ENCODE measurements at regions not wholly inside any gene's neighbourhood (a gene's known extent, or its start where the extent isn't known, plus 50 kb on each side); places are given as distances from the start of the nearest gene placed in this dataset.

DNA sequence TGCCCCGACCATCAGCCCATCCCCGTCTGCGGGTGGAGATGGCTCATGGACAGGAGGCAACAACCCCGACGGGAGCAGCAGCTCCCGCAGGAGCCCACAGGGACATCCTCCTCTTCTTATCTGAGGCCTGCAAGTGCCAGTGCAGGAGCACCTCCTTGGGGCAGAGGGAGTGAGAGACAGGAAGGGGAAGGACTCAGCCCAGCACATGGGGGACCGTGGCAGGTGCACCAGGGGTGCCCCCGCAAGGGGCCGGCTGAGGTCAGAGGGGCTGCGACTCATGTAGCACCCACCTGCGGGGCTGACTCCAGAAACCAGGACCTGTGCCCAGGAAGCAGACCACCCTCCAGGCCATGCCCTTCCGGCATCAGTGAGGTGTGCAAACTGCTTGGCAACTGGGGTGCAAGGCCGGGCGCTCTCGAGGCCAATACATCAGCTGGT, 259.8 kb upstream of the ADAMTS16 start:
- H3K4me3 ChIP-seq (IDR thresholded peaks at IDR 0.05; ENCODE audit: insufficient read depth, low read depth, low read length), result no peak overlapping the region
- no peak overlapping the region for H3K27ac ChIP-seq
- TF ChIP-seq, protein P1, sequence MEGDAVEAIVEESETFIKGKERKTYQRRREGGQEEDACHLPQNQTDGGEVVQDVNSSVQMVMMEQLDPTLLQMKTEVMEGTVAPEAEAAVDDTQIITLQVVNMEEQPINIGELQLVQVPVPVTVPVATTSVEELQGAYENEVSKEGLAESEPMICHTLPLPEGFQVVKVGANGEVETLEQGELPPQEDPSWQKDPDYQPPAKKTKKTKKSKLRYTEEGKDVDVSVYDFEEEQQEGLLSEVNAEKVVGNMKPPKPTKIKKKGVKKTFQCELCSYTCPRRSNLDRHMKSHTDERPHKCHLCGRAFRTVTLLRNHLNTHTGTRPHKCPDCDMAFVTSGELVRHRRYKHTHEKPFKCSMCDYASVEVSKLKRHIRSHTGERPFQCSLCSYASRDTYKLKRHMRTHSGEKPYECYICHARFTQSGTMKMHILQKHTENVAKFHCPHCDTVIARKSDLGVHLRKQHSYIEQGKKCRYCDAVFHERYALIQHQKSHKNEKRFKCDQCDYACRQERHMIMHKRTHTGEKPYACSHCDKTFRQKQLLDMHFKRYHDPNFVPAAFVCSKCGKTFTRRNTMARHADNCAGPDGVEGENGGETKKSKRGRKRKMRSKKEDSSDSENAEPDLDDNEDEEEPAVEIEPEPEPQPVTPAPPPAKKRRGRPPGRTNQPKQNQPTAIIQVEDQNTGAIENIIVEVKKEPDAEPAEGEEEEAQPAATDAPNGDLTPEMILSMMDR (conservative IDR thresholded peaks at IDR 0.05; ENCODE audit: low read depth, low read length), result no peak
- no peaks in the 10 kb centered on the region for H3K79me2 ChIP-seq (ENCODE audit: insufficient read depth, low read depth)
- H2AFZ ChIP-seq (ENCODE audit: low read depth), result no peak overlapping the region
- no peaks in the 10 kb centered on the region for H3K27me3 ChIP-seq (ENCODE audit: insufficient read depth, low read depth)
- H3K4me2 ChIP-seq, result no peak overlapping the region
- H3K9ac ChIP-seq, result no peak overlapping the region
- no peaks in the 10 kb centered on the region for H4K20me1 ChIP-seq (ENCODE audit: insufficient read depth)
- H3K36me3 ChIP-seq (ENCODE audit: insufficient read depth), result no peaks in the 10 kb centered on the region
- H3K4me1 ChIP-seq (ENCODE audit: low read depth, poor library complexity, severe bottlenecking), result no peaks in the 10 kb centered on the region

DNA sequence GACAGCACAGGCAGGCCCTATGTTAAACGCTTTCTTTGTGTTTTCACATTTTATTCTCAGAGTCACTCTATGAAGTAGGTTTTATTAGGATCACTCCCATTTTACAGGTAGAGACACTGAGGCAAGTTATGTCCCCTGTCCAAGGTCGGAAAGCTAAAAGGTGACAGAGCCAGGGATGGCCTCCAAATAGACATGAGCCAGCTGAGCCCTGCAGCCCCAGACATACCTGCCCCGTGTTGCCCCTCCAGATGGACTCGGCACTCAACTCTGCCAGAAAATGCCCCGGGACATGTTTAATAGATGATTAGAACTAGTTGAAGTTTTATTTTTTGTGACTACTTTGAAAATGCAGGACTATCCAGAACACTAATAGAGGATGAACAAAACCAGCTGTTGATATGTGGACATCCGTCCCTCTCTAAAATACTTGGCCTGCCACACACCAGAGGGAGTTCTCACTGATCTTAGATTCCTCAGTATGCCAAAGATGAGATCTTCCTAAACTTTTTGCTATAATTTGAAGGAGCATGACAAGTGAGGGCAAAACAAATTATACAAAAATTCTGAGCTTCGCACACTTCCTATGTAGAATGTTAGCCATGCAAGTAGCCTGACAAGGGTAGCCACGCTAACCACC, 258.6 kb upstream of the ADAMTS16 start:
- Histone ChIP-seq H3K4me1 (ENCODE audit: low read depth, poor library complexity, severe bottlenecking) (no peaks in the 10 kb centered on the region), H2AFZ (ENCODE audit: low read depth) (no peak overlapping the region), H4K20me1 (ENCODE audit: insufficient read depth) (no peaks in the 10 kb centered on the region), H3K9ac (no peak overlapping the region), H3K4me2 (no peak overlapping the region), H3K79me2 (ENCODE audit: insufficient read depth, low read depth) (no peaks in the 10 kb centered on the region), H3K36me3 (ENCODE audit: insufficient read depth) (no peaks in the 10 kb centered on the region), H3K27ac (no peak overlapping the region), H3K27me3 (ENCODE audit: insufficient read depth, low read depth) (no peaks in the 10 kb centered on the region), H3K4me3 (IDR thresholded peaks at IDR 0.05; ENCODE audit: insufficient read depth, low read depth, low read length) (no peak overlapping the region)
- TF ChIP-seq, protein P1 (conservative IDR thresholded peaks at IDR 0.05; ENCODE audit: low read depth, low read length), result no peak

DNA sequence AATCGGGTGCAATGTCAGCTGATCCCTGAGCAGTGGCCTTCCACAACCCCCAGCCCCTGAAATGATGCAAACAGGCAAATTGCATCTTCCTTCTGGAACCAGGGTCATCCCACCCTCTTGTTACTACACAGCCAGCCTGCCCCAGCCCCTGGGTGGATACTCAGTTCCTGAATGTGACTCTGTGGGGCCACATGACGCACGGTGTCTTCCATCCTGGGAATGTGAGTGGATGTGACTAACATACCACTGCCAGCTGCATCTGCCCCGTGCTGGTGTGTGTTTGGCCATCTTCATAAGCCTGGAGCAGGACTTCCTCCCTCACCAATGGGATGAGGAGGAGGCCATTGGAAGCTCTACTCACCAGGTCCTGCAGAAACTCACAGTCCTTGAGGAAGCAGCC, 257.9 kb upstream of the ADAMTS16 start:
- H3K4me2 ChIP-seq, result no peak overlapping the region
- TF ChIP-seq, protein P1 (conservative IDR thresholded peaks at IDR 0.05; ENCODE audit: low read depth, low read length), result no peak
- no peak overlapping the region for H3K9ac ChIP-seq
- no peak overlapping the region for H2AFZ ChIP-seq (ENCODE audit: low read depth)
- no peaks in the 10 kb centered on the region for H4K20me1 ChIP-seq (ENCODE audit: insufficient read depth)
- H3K79me2 ChIP-seq (ENCODE audit: insufficient read depth, low read depth), result no peaks in the 10 kb centered on the region
- no peaks in the 10 kb centered on the region for H3K27me3 ChIP-seq (ENCODE audit: insufficient read depth, low read depth)
- H3K4me3 ChIP-seq (IDR thresholded peaks at IDR 0.05; ENCODE audit: insufficient read depth, low read depth, low read length), result no peak overlapping the region
- H3K36me3 ChIP-seq (ENCODE audit: insufficient read depth), result no peaks in the 10 kb centered on the region
- H3K4me1 ChIP-seq (ENCODE audit: low read depth, poor library complexity, severe bottlenecking), result no peaks in the 10 kb centered on the region
- no peak overlapping the region for H3K27ac ChIP-seq

DNA sequence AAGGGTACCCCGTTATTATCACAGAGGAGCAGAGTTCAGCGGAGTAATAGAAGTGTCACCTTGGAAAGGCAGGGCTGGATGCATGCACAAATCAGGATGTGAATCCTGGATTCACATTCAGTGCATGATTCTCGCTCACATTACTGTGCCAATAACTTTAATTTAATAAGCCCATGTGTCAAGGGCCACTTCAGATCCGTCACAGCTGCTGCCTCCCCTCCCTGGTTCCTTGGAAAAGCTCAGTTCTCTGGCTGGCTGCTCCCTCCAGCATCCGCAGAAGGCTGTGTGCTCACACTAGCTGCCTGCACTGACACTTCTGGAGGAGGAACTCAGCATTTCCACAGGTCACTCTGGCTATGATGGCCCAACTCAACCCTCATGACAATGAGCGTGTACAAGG, 256.8 kb upstream of the ADAMTS16 start:
- no peaks in the 10 kb centered on the region for H3K36me3 ChIP-seq (ENCODE audit: insufficient read depth)
- no peaks in the 10 kb centered on the region for H4K20me1 ChIP-seq (ENCODE audit: insufficient read depth)
- H3K4me1 ChIP-seq (ENCODE audit: low read depth, poor library complexity, severe bottlenecking), result no peaks in the 10 kb centered on the region
- no peaks in the 10 kb centered on the region for H3K79me2 ChIP-seq (ENCODE audit: insufficient read depth, low read depth)
- no peak overlapping the region for H3K4me3 ChIP-seq (IDR thresholded peaks at IDR 0.05; ENCODE audit: insufficient read depth, low read depth, low read length)
- no peak overlapping the region for H3K27ac ChIP-seq
- TF ChIP-seq, protein P1 (conservative IDR thresholded peaks at IDR 0.05; ENCODE audit: low read depth, low read length), result no peak
- H2AFZ ChIP-seq (ENCODE audit: low read depth), result no peak overlapping the region
- no peaks in the 10 kb centered on the region for H3K27me3 ChIP-seq (ENCODE audit: insufficient read depth, low read depth)
- no peak overlapping the region for H3K9ac ChIP-seq
- H3K4me2 ChIP-seq, result no peak overlapping the region
